ENCODE measurements at regions not wholly inside any gene's neighbourhood (a gene's known extent, or its start where the extent isn't known, plus 50 kb on each side); places are given as distances from the start of the nearest gene placed in this dataset.

DNA sequence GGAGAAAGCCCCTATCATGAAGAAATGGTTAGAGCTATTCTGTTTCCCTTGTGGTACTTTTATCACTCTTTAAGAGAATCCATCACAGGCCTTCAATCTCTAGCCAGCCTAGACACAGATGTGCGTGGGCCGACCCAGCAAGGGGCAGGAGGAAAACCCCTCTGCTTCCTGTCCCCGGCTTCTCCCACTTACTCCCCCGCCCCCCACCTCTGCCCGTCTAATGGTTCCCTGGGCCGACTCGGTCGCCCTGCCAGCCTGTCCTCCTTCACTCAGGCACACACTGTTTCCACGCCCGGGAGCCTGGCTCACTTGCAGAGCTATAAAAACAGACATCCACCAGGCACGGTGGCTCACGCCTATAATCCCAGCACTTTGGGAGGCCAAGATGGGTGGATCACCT, 58.3 kb upstream of the TFRC start:
- no peak for TF ChIP-seq CTCF (IDR thresholded peaks at IDR 0.05 in 8 of 11, conservative IDR thresholded peaks at IDR 0.05 in 3 of 11)
- peak in 2 of 3 donors; percentile 16 to 35 for TF ChIP-seq POLR2AphosphoS5 (IDR thresholded peaks at IDR 0.05)
